Spleen (tissue), 11 donors: ENCODE measurements at regions not wholly inside any gene's neighbourhood (a gene's known extent, or its start where the extent isn't known, plus 50 kb on each side); places are given as distances from the start of the nearest gene placed in this dataset.
"Not testable (repeated sequence)": the region's sequence is repeated elsewhere in the genome, so short reads cannot be mapped to it uniquely, and the experiment has no call there.

Experiments
- DNase-seq: peaks from one replicate; pipeline ENCODE4 v3.0.0-alpha.2; 2020
- H3K27ac ChIP-seq, 8 donors: fragments of 200-600 bp; sonication (generic) in 7 of 8; 1 replicate in 4 of 8; 2 replicates in 4 of 8; pipeline versions ENCODE4 v1.5.0 to v1.8.0; 2016 to 2021; ENCODE audit warnings: inconsistent platforms in 4 of 8, mild to moderate bottlenecking in 4 of 8, moderate library complexity in 1 of 8
- H3K27me3 ChIP-seq, 7 donors: fragments of 200-600 bp; sonication (generic) in 6 of 7; replicated peaks in 1 of 7; 1 replicate in 4 of 7; 2 replicates in 3 of 7; pipeline versions ENCODE4 v1.5.0 to v1.8.0; 2016 to 2021; ENCODE audit warnings: inconsistent platforms in 3 of 7, mild to moderate bottlenecking in 1 of 7
- H3K36me3 ChIP-seq, 6 donors: fragments of 200-600 bp; sonication (generic) in 5 of 6; 1 replicate in 4 of 6; 2 replicates in 2 of 6; pipeline versions ENCODE4 v1.5.0 to v1.8.0; 2016 to 2021; ENCODE audit warnings: inconsistent platforms in 2 of 6
- H3K4me1 ChIP-seq, 6 donors: fragments of 200-600 bp; sonication (generic) in 5 of 6; 1 replicate in 3 of 6; 2 replicates in 3 of 6; pipeline versions ENCODE4 v1.5.0 to v1.8.0; 2016 to 2021; ENCODE audit warnings: inconsistent platforms in 3 of 6
- H3K4me3 ChIP-seq, 8 donors: fragments of 200-600 bp; sonication (generic) in 7 of 8; 1 replicate in 4 of 8; 2 replicates in 4 of 8; pipeline versions ENCODE4 v1.5.0 to v1.8.0; 2016 to 2021; ENCODE audit warnings: inconsistent platforms in 4 of 8, mild to moderate bottlenecking in 4 of 8, moderate library complexity in 2 of 8
- H3K9me3 ChIP-seq, 8 donors: fragments of 200-600 bp; sonication (generic) in 7 of 8; 1 replicate in 4 of 8; 2 replicates in 4 of 8; pipeline versions ENCODE4 v1.5.0 to v1.8.0; 2016 to 2021; ENCODE audit warnings: inconsistent platforms in 4 of 8
- CTCF ChIP-seq, 11 experiments: fragments of 200-600 bp in 7 of 11; fragments of 450-650 bp in 4 of 11; sonication (generic) in 4 of 11; IDR thresholded peaks in 8 of 11; conservative IDR thresholded peaks in 3 of 11; 1 replicate in 7 of 11; 2 replicates in 4 of 11; pipeline versions ENCODE4 v1.4.0 to v1.8.0; 2016 to 2021; ENCODE audit warnings: antibody characterized with exemption in 11 of 11, inconsistent platforms in 4 of 11, mild to moderate bottlenecking in 1 of 11
- POLR2A ChIP-seq, 3 donors: fragments of 450-650 bp; IDR thresholded peaks; one replicate each; pipeline ENCODE4 v1.5.1; 2017; ENCODE audit warnings: antibody characterized with exemption in 3 of 3, mild to moderate bottlenecking in 1 of 3
- POLR2AphosphoS5 ChIP-seq, 3 donors: sonication (generic); formaldehyde crosslinking; IDR thresholded peaks; one replicate each; pipeline ENCODE4 v1.5.1; 2017; ENCODE audit warnings: antibody characterized with exemption in 3 of 3
- WGBS, 5 donors: extraction: QIAGEN DNeasy Blood & Tissue Kit in 3 of 5; methylation state at CpG; one replicate each; pipeline versions ENCODE4 v1.1.5 to v1.1.7; 2013 to 2018; 5-methylcytosine and 5-hydroxymethylcytosine counted together
- intact Hi-C: fragments of 100-400 bp; cut with DNase I; formaldehyde crosslinking; loops from one replicate; pipeline ENCODE4 v1.15.0; 2023; ENCODE audit warnings: low total_unique reads
- donor health status: healthy with polysubstance abuse.
- donor health status: DM: no; HTN: no; CAD: no; lungs with moderate emphysema.
- donor health status: DM: no; HTN: no; CAD: no.
- donor health status: Bipolar disorder and iron deficiency.
- donor health status: healthy.
- donor health status: DM: no; HTN: no; CAD: no.
- donor health status: DM: yes; HTN: yes; CAD: no.

- intact Hi-C loops, result no loop called here
- peaks cover 0 to 11% (median 7%) of the 10 kb centered on the region in 6 donors for H3K4me1 ChIP-seq
- no peak overlapping the region for H3K4me3 ChIP-seq
- H3K27ac ChIP-seq, result no peak overlapping the region
- H3K9me3 ChIP-seq, result peaks cover 0 to 31% (median 25%) of the 10 kb centered on the region in 8 donors
- TF ChIP-seq POLR2AphosphoS5 (IDR thresholded peaks at IDR 0.05) (no peak), CTCF (IDR thresholded peaks at IDR 0.05 in 8 of 11, conservative IDR thresholded peaks at IDR 0.05 in 3 of 11) (no peak), POLR2A (IDR thresholded peaks at IDR 0.05) (no peak)
- H3K27me3 ChIP-seq, result no peaks in the 10 kb centered on the region
- no peak for DNase-seq
- H3K36me3 ChIP-seq, result no peaks in the 10 kb centered on the region
Observed at GRCh38 chr2:85947593-85947992, 58.8 kb upstream of the ST3GAL5 start.

GRCh38 chr2:85945586-85945985, 56.8 kb upstream of the ST3GAL5 start:
- no peaks in the 10 kb centered on the region for H3K27me3 ChIP-seq
- peaks cover 0 to 11% (median 7%) of the 10 kb centered on the region in 6 donors for H3K4me1 ChIP-seq
- peaks cover 6 to 47% (median 41%) of the 10 kb centered on the region in 8 donors for H3K9me3 ChIP-seq
- no peak overlapping the region for H3K27ac ChIP-seq
- intact Hi-C loops, result no loop called here
- no peaks in the 10 kb centered on the region for H3K36me3 ChIP-seq
- TF ChIP-seq POLR2A (IDR thresholded peaks at IDR 0.05) (no peak), CTCF (IDR thresholded peaks at IDR 0.05 in 8 of 11, conservative IDR thresholded peaks at IDR 0.05 in 3 of 11) (no peak), POLR2AphosphoS5 (IDR thresholded peaks at IDR 0.05) (no peak)
- no peak overlapping the region for H3K4me3 ChIP-seq
- DNase-seq, result no peak

GRCh38 chr2:85945172-85945571, 56.4 kb upstream of the ST3GAL5 start:
- Histone ChIP-seq H3K9me3 (peaks cover 6 to 47% (median 41%) of the 10 kb centered on the region in 8 donors), H3K36me3 (no peaks in the 10 kb centered on the region), H3K4me3 (no peak overlapping the region), H3K27me3 (no peaks in the 10 kb centered on the region), H3K27ac (no peak overlapping the region), H3K4me1 (peaks cover 0 to 11% (median 7%) of the 10 kb centered on the region in 6 donors)
- no peak for DNase-seq
- intact Hi-C loops, result no loop called here
- TF ChIP-seq POLR2A (IDR thresholded peaks at IDR 0.05) (no peak), POLR2AphosphoS5 (IDR thresholded peaks at IDR 0.05) (no peak), CTCF (IDR thresholded peaks at IDR 0.05 in 8 of 11, conservative IDR thresholded peaks at IDR 0.05 in 3 of 11) (no peak)
- 86 to 95% (median 93%) methylated on average over 3 of the region's 3 CpGs for WGBS, 5 donors

- Histone ChIP-seq H3K27ac (no peak overlapping the region), H3K4me3 (no peak overlapping the region), H3K27me3 (no peaks in the 10 kb centered on the region), H3K36me3 (no peaks in the 10 kb centered on the region), H3K4me1 (peaks cover 0 to 14% (median 6%) of the 10 kb centered on the region in 6 donors), H3K9me3 (peaks cover 6 to 36% (median 31%) of the 10 kb centered on the region in 8 donors)
- TF ChIP-seq CTCF (IDR thresholded peaks at IDR 0.05 in 8 of 11, conservative IDR thresholded peaks at IDR 0.05 in 3 of 11), result no peak
- no peak for TF ChIP-seq POLR2AphosphoS5 (IDR thresholded peaks at IDR 0.05)
- TF ChIP-seq POLR2A (IDR thresholded peaks at IDR 0.05), result no peak
- WGBS, 5 donors, result 58 to 100% (median 89%) methylated on average over 1 of the region's 1 CpG
- no peak for DNase-seq
- intact Hi-C loops, result no loop called here
Observed at GRCh38 chr2:85942346-85942957, 53.7 kb upstream of the ST3GAL5 start.

- DNase-seq, H3K4me3 ChIP-seq, H3K27me3 ChIP-seq, H3K27ac ChIP-seq, H3K36me3 ChIP-seq, intact Hi-C loops: not testable (repeated sequence)
- Histone ChIP-seq H3K4me1 (peaks cover 0 to 21% (median 11%) of the 10 kb centered on the region in 6 donors), H3K9me3 (peaks cover 6 to 32% (median 26%) of the 10 kb centered on the region in 8 donors)
- 80 to 93% (median 85%) methylated on average over 2 of the region's 2 CpGs for WGBS, 5 donors
Observed at GRCh38 chr2:85941490-85941889, 52.7 kb upstream of the ST3GAL5 start.
